Testis (tissue), 2 donors: ENCODE measurements at regions not wholly inside any gene's neighbourhood (a gene's known extent, or its start where the extent isn't known, plus 50 kb on each side); places are given as distances from the start of the nearest gene placed in this dataset.

Experiments used
- POLR2A ChIP-seq: fragments of 450-650 bp; IDR thresholded peaks from one replicate; pipeline ENCODE4 v1.6.1; 2017; ENCODE audit warnings: antibody characterized with exemption, mild to moderate bottlenecking, moderate library complexity
- TF ChIP-seq, protein P1 (sequence below), 3 experiments: fragments of 450-650 bp in 2 of 3; fragments of 200-600 bp in 1 of 3; sonication (generic) in 1 of 3; IDR thresholded peaks; one replicate each; pipeline ENCODE4 v1.5.1; 2016 to 2019; ENCODE audit warnings: antibody characterized with exemption in 3 of 3, mild to moderate bottlenecking in 2 of 3, moderate library complexity in 1 of 3

DNA sequence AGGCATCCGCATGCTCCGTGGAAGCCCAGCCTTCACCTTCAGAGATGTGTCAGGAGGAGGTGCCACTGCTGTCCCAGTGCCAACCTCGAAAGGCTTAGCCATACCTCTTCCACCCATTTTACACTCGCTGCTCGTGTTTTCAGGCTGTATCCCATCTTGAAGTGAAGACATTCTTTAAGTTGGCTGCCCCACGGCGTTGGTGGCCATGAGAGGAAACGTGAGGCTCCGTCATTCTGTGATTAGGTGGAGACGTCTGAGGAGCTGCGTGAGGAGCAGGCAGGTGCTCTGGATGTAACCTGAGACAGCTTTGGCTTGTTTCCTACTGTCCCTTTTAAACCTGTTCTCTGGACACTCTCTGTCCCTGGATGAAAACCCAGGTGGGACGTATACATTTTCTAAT, 159.9 kb upstream of the RNF32 start:
- TF ChIP-seq, protein P1, sequence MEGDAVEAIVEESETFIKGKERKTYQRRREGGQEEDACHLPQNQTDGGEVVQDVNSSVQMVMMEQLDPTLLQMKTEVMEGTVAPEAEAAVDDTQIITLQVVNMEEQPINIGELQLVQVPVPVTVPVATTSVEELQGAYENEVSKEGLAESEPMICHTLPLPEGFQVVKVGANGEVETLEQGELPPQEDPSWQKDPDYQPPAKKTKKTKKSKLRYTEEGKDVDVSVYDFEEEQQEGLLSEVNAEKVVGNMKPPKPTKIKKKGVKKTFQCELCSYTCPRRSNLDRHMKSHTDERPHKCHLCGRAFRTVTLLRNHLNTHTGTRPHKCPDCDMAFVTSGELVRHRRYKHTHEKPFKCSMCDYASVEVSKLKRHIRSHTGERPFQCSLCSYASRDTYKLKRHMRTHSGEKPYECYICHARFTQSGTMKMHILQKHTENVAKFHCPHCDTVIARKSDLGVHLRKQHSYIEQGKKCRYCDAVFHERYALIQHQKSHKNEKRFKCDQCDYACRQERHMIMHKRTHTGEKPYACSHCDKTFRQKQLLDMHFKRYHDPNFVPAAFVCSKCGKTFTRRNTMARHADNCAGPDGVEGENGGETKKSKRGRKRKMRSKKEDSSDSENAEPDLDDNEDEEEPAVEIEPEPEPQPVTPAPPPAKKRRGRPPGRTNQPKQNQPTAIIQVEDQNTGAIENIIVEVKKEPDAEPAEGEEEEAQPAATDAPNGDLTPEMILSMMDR (IDR thresholded peaks at IDR 0.05), result no peak
- TF ChIP-seq POLR2A, result no peak
